GM18868 (cell line): ENCODE measurements at regions not wholly inside any gene's neighbourhood (a gene's known extent, or its start where the extent isn't known, plus 50 kb on each side); places are given as distances from the start of the nearest gene placed in this dataset.
A peak's percentile ranks its signal among the peaks of the same experiment; 100 is the strongest.
"Not testable (repeated sequence)": the region's sequence is repeated elsewhere in the genome, so short reads cannot be mapped to it uniquely, and the experiment has no call there.

Source experiments
- ATAC-seq: cut with Tn5 transposase; IDR thresholded peaks from one replicate; pipeline ENCODE4 v1.9.1; 2021; ENCODE audit warnings: mild to moderate bottlenecking, moderate library complexity; ENCODE audit not compliant: unreplicated experiment

DNA sequence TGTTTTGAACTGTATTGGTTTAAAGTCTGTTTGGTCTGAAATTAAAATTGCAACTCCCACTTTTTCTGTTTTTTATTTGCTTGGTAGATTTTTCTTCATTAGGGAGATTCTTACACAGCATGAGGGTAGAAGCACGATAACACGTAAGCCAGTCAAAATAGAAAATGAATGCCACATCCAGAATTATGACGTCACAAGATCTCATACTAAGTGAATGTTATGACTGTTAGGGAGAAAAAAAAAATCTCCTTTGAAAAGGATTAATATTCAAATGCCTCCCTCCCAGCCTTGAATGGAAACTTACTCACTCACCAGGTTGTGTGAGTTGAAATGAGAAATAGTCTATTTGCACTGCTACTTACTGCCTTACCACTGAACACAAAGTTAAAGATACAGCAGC lies 670.8 kb downstream of the TFAP2A start:
- ATAC-seq: no peak

- no peak for ATAC-seq
These were observed 682.8 kb downstream of the TFAP2A start for GRCh38 chr6:9732056-9732455.

- ATAC-seq: not testable (repeated sequence)
These were observed 689.1 kb downstream of the TFAP2A start for GRCh38 chr6:9725776-9726175.

DNA sequence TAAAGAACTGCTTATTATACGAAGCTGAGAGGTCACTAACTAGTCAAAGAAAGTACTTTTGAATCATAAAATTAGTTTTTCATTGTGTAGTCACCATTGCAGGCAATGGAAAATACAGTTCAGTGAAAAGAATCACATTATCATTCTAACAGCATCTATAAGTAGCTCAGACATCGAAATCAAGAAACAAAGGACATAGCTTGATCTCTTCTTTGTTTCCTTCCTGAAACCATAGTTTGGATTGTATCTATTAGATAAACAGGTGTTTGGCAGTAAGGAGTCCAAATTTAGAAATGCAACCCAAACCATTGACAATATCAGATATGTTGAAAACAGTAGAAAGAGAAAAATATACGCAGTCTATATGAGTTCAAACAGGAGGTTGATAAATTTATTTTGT lies 697.3 kb downstream of the TFAP2A start:
- ATAC-seq: no peak

DNA sequence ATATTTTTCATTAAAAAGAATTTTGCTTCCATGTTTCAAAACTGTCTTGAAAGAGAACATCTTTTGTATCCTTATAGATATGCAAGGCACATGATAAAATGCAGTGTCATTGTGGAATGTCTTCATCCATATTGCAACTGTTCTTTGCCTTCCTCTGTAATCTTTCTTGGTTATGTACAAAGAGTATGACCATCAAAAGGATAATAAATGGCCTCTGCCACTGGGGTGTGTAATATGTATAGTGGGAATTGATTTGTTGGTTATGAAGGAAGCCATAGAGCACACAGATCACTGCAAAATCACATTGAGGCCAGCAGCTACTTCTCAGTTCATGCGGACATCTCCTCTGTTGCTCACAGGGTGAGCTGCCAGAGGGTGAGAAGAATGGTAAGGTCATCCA lies 703.5 kb downstream of the TFAP2A start:
- ATAC-seq: no peak

- ATAC-seq: peak; percentile 16
These were observed 704.3 kb downstream of the TFAP2A start for GRCh38 chr6:9710574-9710973.

GRCh38 chr6:9708600-9708999 lies 706.3 kb downstream of the TFAP2A start:
- no peak for ATAC-seq

GRCh38 chr6:9704989-9705388 lies 709.9 kb downstream of the TFAP2A start:
- no peak for ATAC-seq

DNA sequence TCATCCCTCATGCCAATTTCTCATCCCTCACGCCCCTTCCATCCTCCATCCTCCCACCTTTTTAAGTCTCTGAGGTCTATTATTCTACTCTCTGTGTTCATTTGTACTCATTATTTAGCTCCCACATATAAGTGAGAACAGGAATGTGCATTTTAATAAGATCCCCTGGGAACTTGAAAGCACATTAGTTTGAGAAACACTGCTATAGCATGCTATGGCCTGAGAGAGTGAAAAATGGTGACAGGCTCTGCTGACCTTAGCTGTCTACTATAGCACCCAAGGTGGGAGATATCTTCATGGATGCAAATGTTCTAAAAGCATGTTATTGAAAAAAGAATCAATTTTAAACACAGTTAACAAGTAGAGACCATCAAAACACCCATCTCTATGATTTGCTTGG lies 712.0 kb downstream of the TFAP2A start:
- no peak for ATAC-seq

GRCh38 chr6:9699888-9700287 lies 715.0 kb downstream of the TFAP2A start:
- peak; percentile 56 for ATAC-seq

DNA sequence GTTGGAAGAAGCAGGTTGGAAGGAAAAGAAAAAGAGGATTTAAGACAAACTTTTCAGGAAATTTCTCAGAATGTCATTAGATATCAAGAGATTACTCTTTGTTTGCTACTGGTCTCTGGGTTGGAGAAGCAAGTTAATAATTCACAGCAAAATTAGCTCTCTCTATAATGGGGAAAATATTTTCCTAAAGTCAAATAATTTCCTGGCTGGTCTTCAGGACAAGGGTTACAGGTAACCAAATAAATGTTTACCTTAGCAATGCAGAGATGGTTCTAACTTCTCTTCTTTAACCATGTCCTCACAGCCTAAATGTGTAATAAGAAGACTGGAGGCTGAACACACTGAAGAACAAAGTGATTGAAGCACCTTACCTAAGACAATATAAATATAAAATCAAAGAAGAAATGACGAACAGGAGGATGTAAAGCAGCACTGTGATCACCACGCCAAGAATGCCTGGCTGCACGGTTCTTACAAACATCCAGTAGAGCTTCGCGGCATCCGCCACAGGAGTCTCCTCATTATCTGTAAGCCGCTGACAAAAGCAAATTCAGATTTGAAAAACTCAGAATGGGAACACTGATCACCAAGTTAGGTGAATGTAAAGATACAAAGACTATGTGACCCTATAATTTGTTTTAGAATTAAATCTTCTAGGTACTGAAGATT lies 717.5 kb downstream of the TFAP2A start:
- no peak for ATAC-seq

GRCh38 chr6:9690388-9690787 lies 724.5 kb downstream of the TFAP2A start:
- no peak for ATAC-seq

GRCh38 chr6:9680727-9681126 lies 734.1 kb downstream of the TFAP2A start:
- not testable (repeated sequence) for ATAC-seq

GRCh38 chr6:9675122-9675521 lies 739.8 kb downstream of the TFAP2A start:
- no peak for ATAC-seq

DNA sequence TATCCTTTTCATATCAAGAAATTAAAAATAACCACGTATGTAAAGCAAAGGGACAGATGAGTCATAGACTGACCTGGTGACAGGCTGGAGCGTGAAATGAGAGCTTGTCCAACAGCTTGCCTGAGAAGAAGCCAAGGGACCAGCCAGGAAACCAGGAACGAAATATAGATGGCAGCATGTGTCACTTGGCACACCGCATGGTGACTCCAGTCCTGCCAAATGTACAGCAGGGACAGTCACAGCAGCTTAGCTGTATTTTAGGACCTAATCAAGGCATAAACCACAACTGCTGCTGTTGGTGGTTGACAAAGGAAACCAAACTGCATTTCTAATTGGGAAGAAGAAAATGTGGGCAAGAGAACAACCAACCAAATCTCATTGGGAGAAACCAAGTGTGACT lies 755.0 kb downstream of the TFAP2A start:
- ATAC-seq: no peak

DNA sequence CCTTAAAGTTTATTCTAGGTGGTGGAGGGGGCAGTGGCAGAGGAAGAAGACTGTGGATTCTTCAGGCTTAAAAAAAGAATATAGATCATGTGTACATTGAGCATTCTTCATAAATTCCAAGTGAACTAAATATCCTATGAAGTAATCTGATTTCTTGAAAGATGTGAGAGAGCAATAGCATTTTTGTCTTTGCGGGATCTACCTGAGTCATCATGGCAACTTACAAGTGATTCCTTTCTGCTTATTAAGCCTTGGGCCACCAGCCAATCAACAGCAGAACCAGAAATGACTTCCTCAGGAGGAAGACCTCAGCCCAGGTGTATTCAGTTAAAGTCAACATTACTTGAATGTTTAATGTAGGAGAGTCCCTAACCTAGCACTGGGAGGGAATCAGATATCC lies 756.9 kb downstream of the TFAP2A start:
- no peak for ATAC-seq

- no peak for ATAC-seq
These were observed 767.3 kb downstream of the TFAP2A start for GRCh38 chr6:9647599-9647998.

- ATAC-seq: no peak
These were observed 767.8 kb downstream of the TFAP2A start for GRCh38 chr6:9647071-9647445.

DNA sequence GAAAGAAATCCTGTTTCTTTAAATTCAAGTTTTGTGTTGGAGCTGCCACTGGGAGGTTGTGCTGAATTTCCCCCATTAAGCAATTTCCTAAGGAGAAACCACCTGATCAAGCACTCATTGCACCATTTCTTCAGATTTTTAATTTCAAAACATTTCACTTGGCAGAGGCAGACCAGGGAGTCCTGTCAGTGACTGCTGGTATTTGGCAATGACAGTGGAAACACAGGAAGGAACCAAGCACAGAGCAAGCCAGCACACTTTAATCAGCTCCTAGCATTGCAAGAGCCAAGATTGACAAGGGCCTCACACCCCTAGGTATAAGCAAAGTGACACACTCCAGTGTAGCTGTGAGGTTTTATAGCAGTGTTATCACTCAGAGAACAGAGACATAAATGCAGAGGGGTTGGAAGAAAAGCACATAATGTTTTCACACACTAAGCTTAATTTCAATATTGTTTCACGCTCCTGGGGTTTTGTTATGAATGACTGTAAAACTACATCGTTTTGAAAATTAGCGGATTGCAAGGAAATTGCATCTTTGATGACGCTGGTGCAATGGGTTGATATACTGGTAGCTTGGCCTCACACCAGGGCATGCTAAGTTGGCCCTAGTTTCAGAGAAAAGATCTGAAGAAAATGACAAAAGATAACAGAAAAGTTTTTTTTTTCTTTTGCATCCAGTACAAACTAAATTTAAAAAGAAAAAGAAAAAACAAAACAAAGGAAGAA lies 768.4 kb downstream of the TFAP2A start:
- ATAC-seq: no peak

DNA sequence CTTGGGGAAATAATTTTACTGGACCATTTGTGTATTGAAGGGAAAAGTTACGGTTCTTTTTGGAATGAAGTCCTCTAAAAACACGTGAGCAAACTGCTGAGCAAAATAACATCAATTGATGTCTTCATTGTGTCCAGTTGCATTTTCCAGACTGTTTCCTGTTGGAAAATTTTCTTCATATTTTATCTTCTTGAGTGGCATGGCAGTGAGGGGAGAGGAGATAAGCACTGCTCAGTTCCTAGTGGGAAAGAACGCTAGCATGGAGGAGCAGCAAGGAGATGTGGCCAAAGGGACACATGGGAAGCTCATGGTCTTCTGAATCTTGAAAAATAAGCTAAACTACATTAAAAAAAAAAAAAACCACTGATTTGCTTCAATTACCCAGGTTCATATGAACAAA lies 776.0 kb downstream of the TFAP2A start:
- ATAC-seq: no peak

GRCh38 chr6:9634776-9635175 lies 780.1 kb downstream of the TFAP2A start:
- ATAC-seq: no peak

GRCh38 chr6:9632026-9632425 lies 782.8 kb downstream of the TFAP2A start:
- no peak for ATAC-seq

DNA sequence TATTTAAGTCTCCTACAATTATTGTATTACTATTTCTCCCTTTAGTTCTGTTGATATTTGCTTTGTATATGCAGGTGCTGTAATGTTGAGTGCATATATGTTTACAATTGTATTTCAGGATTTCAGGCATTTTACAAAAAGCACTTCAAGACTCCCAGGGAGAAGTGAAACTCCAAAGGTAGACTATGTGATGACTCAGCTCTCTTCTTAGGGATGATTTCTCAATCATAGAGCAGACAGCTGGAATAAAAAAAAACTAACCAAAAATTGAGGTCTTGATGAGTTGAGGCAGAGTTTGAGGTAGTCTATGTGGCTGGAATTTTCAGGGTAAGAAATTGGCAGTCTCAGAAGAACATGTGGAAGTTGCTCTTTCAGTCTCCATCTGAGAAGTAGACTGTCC lies 786.1 kb downstream of the TFAP2A start:
- no peak for ATAC-seq
